ENCODE measurements at regions not wholly inside any gene's neighbourhood (a gene's known extent, or its start where the extent isn't known, plus 50 kb on each side); places are given as distances from the start of the nearest gene placed in this dataset.
"Not testable (repeated sequence)": the region's sequence is repeated elsewhere in the genome, so short reads cannot be mapped to it uniquely, and the experiment has no call there.

GRCh38 chr2:87417147-87417546 is 330.7 kb upstream of the PLGLB2 start:
- H3K9me3 ChIP-seq; H3K27ac ChIP-seq; H3K9ac ChIP-seq (ENCODE audit: low read depth in 2 of 2, low read length in 2 of 2); H3K4me1 ChIP-seq; H3K36me3 ChIP-seq; H3K4me3 ChIP-seq; H3K27me3 ChIP-seq; DNase-seq; intact Hi-C loops (cut with DNase I): not testable (repeated sequence)

GRCh38 chr2:87417742-87418567 is 329.9 kb upstream of the PLGLB2 start:
- H3K27me3 ChIP-seq; H3K4me1 ChIP-seq; H3K27ac ChIP-seq; H3K4me3 ChIP-seq; DNase-seq; H3K9me3 ChIP-seq; intact Hi-C loops (cut with DNase I); H3K9ac ChIP-seq (ENCODE audit: low read depth in 2 of 2, low read length in 2 of 2); H3K36me3 ChIP-seq: not testable (repeated sequence)

GRCh38 chr2:87418823-87419822 is 328.8 kb upstream of the PLGLB2 start:
- DNase-seq; H3K9ac ChIP-seq (ENCODE audit: low read depth in 2 of 2, low read length in 2 of 2); H3K27ac ChIP-seq; H3K4me1 ChIP-seq; H3K27me3 ChIP-seq; H3K4me3 ChIP-seq; H3K36me3 ChIP-seq; intact Hi-C loops (cut with DNase I); H3K9me3 ChIP-seq: not testable (repeated sequence)

- H3K4me1 ChIP-seq; DNase-seq; H3K27me3 ChIP-seq; H3K27ac ChIP-seq; H3K9me3 ChIP-seq; H3K36me3 ChIP-seq; intact Hi-C loops (cut with DNase I); H3K4me3 ChIP-seq; H3K9ac ChIP-seq (ENCODE audit: low read depth in 2 of 2, low read length in 2 of 2): not testable (repeated sequence)
Measured at GRCh38 chr2:87419980-87420379, 327.9 kb upstream of the PLGLB2 start.

GRCh38 chr2:87420954-87421353 is 326.9 kb upstream of the PLGLB2 start:
- H3K4me3 ChIP-seq; H3K9me3 ChIP-seq; H3K4me1 ChIP-seq; DNase-seq; H3K36me3 ChIP-seq; H3K27me3 ChIP-seq; H3K27ac ChIP-seq; intact Hi-C loops (cut with DNase I); H3K9ac ChIP-seq (ENCODE audit: low read depth in 2 of 2, low read length in 2 of 2): not testable (repeated sequence)

GRCh38 chr2:87423796-87424762 is 323.8 kb upstream of the PLGLB2 start:
- H3K36me3 ChIP-seq; H3K4me1 ChIP-seq; intact Hi-C loops (cut with DNase I); H3K27me3 ChIP-seq; H3K27ac ChIP-seq; H3K4me3 ChIP-seq; DNase-seq; H3K9me3 ChIP-seq; H3K9ac ChIP-seq (ENCODE audit: low read depth in 2 of 2, low read length in 2 of 2): not testable (repeated sequence)

- H3K9ac ChIP-seq (ENCODE audit: low read depth in 2 of 2, low read length in 2 of 2); H3K4me3 ChIP-seq; intact Hi-C loops (cut with DNase I); H3K27me3 ChIP-seq; H3K9me3 ChIP-seq; H3K4me1 ChIP-seq; H3K36me3 ChIP-seq; H3K27ac ChIP-seq; DNase-seq: not testable (repeated sequence)
Measured at GRCh38 chr2:87424763-87425154, 323.1 kb upstream of the PLGLB2 start.

- intact Hi-C loops (cut with DNase I); H3K27me3 ChIP-seq; H3K4me1 ChIP-seq; DNase-seq; H3K9me3 ChIP-seq; H3K36me3 ChIP-seq; H3K27ac ChIP-seq; H3K4me3 ChIP-seq; H3K9ac ChIP-seq (ENCODE audit: low read depth in 2 of 2, low read length in 2 of 2): not testable (repeated sequence)
Measured at GRCh38 chr2:87425191-87425590, 322.7 kb upstream of the PLGLB2 start.

- H3K4me3 ChIP-seq; intact Hi-C loops (cut with DNase I): not testable (repeated sequence)
Measured at GRCh38 chr2:87425717-87426116, 322.2 kb upstream of the PLGLB2 start.

GRCh38 chr2:87428452-87429130 is 319.3 kb upstream of the PLGLB2 start:
- H3K36me3 ChIP-seq; H3K4me3 ChIP-seq; H3K27ac ChIP-seq; intact Hi-C loops (cut with DNase I); H3K4me1 ChIP-seq; H3K9ac ChIP-seq (ENCODE audit: low read depth in 2 of 2, low read length in 2 of 2); H3K9me3 ChIP-seq; DNase-seq; H3K27me3 ChIP-seq: not testable (repeated sequence)

More at GRCh38 chr2:87425717-87426116, 322.2 kb upstream of the PLGLB2 start:
- DNase-seq; H3K27ac ChIP-seq; H3K9me3 ChIP-seq; H3K27me3 ChIP-seq; H3K4me1 ChIP-seq; H3K36me3 ChIP-seq; H3K9ac ChIP-seq (ENCODE audit: low read depth in 2 of 2, low read length in 2 of 2): not testable (repeated sequence)

GRCh38 chr2:87429206-87429930 is 318.5 kb upstream of the PLGLB2 start:
- H3K4me1 ChIP-seq; H3K9me3 ChIP-seq; DNase-seq; H3K27ac ChIP-seq; H3K4me3 ChIP-seq; H3K36me3 ChIP-seq; H3K9ac ChIP-seq (ENCODE audit: low read depth in 2 of 2, low read length in 2 of 2); H3K27me3 ChIP-seq; intact Hi-C loops (cut with DNase I): not testable (repeated sequence)

- H3K4me3 ChIP-seq; H3K27me3 ChIP-seq; H3K9me3 ChIP-seq; H3K4me1 ChIP-seq; H3K27ac ChIP-seq; DNase-seq; H3K36me3 ChIP-seq; intact Hi-C loops (cut with DNase I); H3K9ac ChIP-seq (ENCODE audit: low read depth in 2 of 2, low read length in 2 of 2): not testable (repeated sequence)
Measured at GRCh38 chr2:87429931-87430275, 318.0 kb upstream of the PLGLB2 start.

Measured in colonic mucosa (tissue), 4 donors.